Stomach (tissue), 8 donors: ENCODE measurements at regions not wholly inside any gene's neighbourhood (a gene's known extent, or its start where the extent isn't known, plus 50 kb on each side); places are given as distances from the start of the nearest gene placed in this dataset.

Experiments used
- DNase-seq, 2 donors: peaks; one replicate each; pipeline versions ENCODE4 v3.0.0 to v3.0.0-alpha.2; 2013 to 2019
- H3K27ac ChIP-seq, 5 donors: fragments of 200-600 bp in 4 of 5; sonication (generic) in 4 of 5; one replicate each; pipeline ENCODE4 v1.5.1; 2013 to 2019; ENCODE audit warnings: mild to moderate bottlenecking in 1 of 5, moderate library complexity in 1 of 5
- H3K27me3 ChIP-seq, 3 donors: fragments of 200-600 bp; sonication (generic); one replicate each; pipeline ENCODE4 v1.5.1; 2017 to 2019; ENCODE audit warnings: mixed run types in 1 of 3
- H3K36me3 ChIP-seq, 4 donors: fragments of 200-600 bp; sonication (generic); 1 replicate in 3 of 4; 2 replicates in 1 of 4; pipeline ENCODE4 v1.5.1; 2016 to 2019
- H3K4me1 ChIP-seq, 4 donors: fragments of 200-600 bp; sonication (generic); one replicate each; pipeline ENCODE4 v1.5.1; 2016 to 2019
- H3K4me3 ChIP-seq, 4 donors: fragments of 200-600 bp; sonication (generic) in 3 of 4; one replicate each; pipeline ENCODE4 v1.5.1; 2016 to 2019; ENCODE audit warnings: mild to moderate bottlenecking in 1 of 4
- H3K9me3 ChIP-seq, 4 donors: fragments of 200-600 bp; sonication (generic); one replicate each; pipeline ENCODE4 v1.5.1; 2016 to 2019
- EP300 ChIP-seq: sonication (generic); formaldehyde crosslinking; IDR thresholded peaks from one replicate; pipeline ENCODE4 v1.6.1; 2017; ENCODE audit warnings: antibody characterized with exemption
- POLR2A ChIP-seq, 4 donors: fragments of 450-650 bp; IDR thresholded peaks; one replicate each; pipeline ENCODE4 v1.6.1; 2016; ENCODE audit warnings: antibody characterized with exemption in 4 of 4, control low read depth in 2 of 4, mild to moderate bottlenecking in 1 of 4, moderate library complexity in 1 of 4
- POLR2AphosphoS5 ChIP-seq, 3 donors: sonication (generic); formaldehyde crosslinking; IDR thresholded peaks; one replicate each; pipeline ENCODE4 v1.6.1; 2016; ENCODE audit warnings: antibody characterized with exemption in 3 of 3
- WGBS, 5 donors: extraction: QIAGEN DNeasy Blood & Tissue Kit in 3 of 5; methylation state at CpG; one replicate each; pipeline versions ENCODE4 v1.1.5 to v1.1.7; 2013 to 2018; 5-methylcytosine and 5-hydroxymethylcytosine counted together
- intact Hi-C: fragments of 100-400 bp; cut with DNase I; formaldehyde crosslinking; loops from one replicate; pipeline ENCODE4 v1.15.1; 2023; ENCODE audit warnings: low total_unique reads
- TF ChIP-seq, protein P1 (sequence below), 7 experiments: fragments of 450-650 bp in 4 of 7; fragments of 200-600 bp in 3 of 7; sonication (generic) in 3 of 7; IDR thresholded peaks; one replicate each; pipeline ENCODE4 v1.5.1; 2016 to 2019; ENCODE audit warnings: antibody characterized with exemption in 7 of 7, control low read depth in 2 of 7, mild to moderate bottlenecking in 1 of 7
- donor health status: healthy with polysubstance abuse.
- donor health status: Bipolar disorder and iron deficiency.
- donor health status: healthy.

DNA sequence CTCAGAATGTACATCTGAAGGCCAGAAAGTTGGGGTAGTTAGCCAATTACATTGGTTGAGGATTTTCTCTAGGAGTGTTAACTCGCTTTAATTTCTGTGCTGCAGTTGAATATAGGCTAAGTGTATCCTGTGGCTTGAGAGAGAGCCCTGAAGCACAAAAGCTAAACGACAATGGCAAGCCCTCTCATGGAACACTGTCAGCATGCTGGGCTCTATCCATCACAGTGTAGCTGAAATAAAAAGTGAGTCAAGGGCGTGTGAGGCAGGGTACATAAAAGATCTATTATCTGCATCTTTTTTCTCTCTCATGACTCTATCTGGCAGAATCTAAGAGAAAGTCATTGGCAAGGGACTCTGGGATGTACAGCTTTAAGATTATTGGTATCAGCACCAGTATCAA is 254.2 kb upstream of the GRIA1 start:
- WGBS, 5 donors, result 61 to 76% (median 70%) methylated on average over 3 of the region's 3 CpGs
- no peaks in the 10 kb centered on the region for H3K27me3 ChIP-seq
- H3K4me3 ChIP-seq, result no peak overlapping the region
- peaks cover 0 to 10% (median 0%) of the 10 kb centered on the region in 4 donors for H3K9me3 ChIP-seq
- TF ChIP-seq POLR2AphosphoS5 (IDR thresholded peaks at IDR 0.05), result no peak
- TF ChIP-seq EP300, result no peak
- no peak for TF ChIP-seq POLR2A (IDR thresholded peaks at IDR 0.05)
- TF ChIP-seq, protein P1, sequence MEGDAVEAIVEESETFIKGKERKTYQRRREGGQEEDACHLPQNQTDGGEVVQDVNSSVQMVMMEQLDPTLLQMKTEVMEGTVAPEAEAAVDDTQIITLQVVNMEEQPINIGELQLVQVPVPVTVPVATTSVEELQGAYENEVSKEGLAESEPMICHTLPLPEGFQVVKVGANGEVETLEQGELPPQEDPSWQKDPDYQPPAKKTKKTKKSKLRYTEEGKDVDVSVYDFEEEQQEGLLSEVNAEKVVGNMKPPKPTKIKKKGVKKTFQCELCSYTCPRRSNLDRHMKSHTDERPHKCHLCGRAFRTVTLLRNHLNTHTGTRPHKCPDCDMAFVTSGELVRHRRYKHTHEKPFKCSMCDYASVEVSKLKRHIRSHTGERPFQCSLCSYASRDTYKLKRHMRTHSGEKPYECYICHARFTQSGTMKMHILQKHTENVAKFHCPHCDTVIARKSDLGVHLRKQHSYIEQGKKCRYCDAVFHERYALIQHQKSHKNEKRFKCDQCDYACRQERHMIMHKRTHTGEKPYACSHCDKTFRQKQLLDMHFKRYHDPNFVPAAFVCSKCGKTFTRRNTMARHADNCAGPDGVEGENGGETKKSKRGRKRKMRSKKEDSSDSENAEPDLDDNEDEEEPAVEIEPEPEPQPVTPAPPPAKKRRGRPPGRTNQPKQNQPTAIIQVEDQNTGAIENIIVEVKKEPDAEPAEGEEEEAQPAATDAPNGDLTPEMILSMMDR (IDR thresholded peaks at IDR 0.05), result no peak
- H3K36me3 ChIP-seq, result no peaks in the 10 kb centered on the region
- intact Hi-C loops, result no loop called here
- no peaks in the 10 kb centered on the region for H3K4me1 ChIP-seq
- no peak overlapping the region for H3K27ac ChIP-seq
- DNase-seq, result no peak

DNA sequence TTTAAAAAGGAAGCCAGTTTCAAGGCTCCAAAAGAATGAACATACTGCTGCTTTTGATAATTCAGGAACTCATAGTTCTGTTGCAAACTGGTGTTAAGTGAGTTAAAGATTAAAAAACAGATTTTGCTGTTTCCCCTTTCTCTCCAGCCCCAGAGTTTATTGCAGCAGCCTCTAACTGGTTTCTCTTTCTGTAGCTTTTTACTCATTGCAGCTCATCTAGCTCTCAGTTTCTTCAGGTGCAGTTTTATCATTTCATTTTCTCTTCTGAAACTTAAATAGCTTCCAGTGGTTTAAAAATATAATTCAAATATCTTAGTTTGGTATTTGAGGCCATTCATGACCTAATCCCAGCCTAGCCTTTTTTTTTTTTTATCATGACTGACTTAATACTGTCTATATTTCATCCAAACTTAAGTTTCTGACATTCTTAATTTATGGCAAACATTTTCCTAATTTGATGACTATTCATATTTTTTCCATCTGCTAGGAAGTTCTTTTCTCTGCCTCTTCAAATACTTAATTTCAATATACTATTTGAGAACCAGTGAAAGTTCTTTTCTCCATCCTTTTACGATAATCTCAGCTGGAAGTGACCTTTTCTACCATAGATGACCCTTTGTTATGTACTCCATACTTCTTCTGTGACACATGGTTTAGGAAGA is 252.7 kb upstream of the GRIA1 start:
- 44 to 63% (median 55%) methylated on average over 1 of the region's 1 CpG for WGBS, 5 donors

DNA sequence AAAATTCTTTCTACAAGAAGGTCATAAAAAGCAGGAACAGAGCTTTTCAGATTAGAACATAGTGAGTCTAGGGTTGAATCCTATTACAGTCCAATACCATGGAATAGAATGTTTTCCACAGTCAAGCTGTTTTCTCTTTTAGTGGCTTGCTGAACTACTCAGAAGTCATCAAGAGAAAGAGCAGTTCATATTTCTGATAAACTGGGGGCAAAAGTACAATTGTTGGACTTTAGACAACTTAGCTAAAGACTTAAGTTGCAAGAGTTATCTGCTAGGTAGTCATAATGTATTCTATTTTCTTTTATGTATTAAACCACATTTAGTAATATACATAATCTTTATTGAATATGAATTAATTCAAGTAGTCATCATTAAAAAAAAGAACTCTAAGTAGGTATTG is 233.1 kb upstream of the GRIA1 start:
- Histone ChIP-seq H3K27ac (no peak overlapping the region), H3K4me1 (no peaks in the 10 kb centered on the region), H3K4me3 (no peak overlapping the region), H3K27me3 (no peaks in the 10 kb centered on the region), H3K36me3 (no peaks in the 10 kb centered on the region), H3K9me3 (peaks cover 0 to 7% (median 5%) of the 10 kb centered on the region in 4 donors)
- no peak for DNase-seq
- TF ChIP-seq POLR2AphosphoS5 (IDR thresholded peaks at IDR 0.05) (no peak), POLR2A (IDR thresholded peaks at IDR 0.05) (no peak), EP300 (no peak)
- TF ChIP-seq, protein P1 (IDR thresholded peaks at IDR 0.05), result no peak
- intact Hi-C loops, result no loop called here

More for the DNA sequence above, 252.7 kb upstream of the GRIA1 start:
- Histone ChIP-seq H3K4me1 (no peaks in the 10 kb centered on the region), H3K27ac (no peak overlapping the region), H3K36me3 (no peaks in the 10 kb centered on the region), H3K9me3 (peaks cover 0 to 10% (median 0%) of the 10 kb centered on the region in 4 donors), H3K27me3 (no peaks in the 10 kb centered on the region), H3K4me3 (no peak overlapping the region)
- intact Hi-C loops, result no loop called here
- TF ChIP-seq, protein P1 (IDR thresholded peaks at IDR 0.05), result no peak
- TF ChIP-seq EP300 (no peak), POLR2A (IDR thresholded peaks at IDR 0.05) (no peak), POLR2AphosphoS5 (IDR thresholded peaks at IDR 0.05) (no peak)
- DNase-seq, result no peak

DNA sequence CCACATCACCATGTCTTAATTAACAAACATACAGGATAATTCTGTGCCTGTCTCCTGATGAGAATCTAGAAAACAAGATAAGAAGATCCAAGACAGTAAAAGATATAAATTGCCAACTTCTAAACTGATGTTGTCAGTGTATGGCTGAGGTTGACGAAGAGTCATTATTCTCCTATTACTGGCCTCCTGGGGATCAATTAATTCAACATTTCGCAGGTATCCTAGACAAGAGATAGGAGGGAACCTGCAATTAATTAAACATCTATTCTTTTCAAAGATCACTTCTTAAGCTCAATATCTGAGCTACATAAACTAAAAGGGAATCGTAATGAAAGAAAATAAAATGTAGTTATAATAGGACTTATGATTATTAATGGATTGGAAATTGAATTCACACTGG is 232.0 kb upstream of the GRIA1 start:
- H3K36me3 ChIP-seq, result no peaks in the 10 kb centered on the region
- intact Hi-C loops, result no loop called here
- no peaks in the 10 kb centered on the region for H3K4me1 ChIP-seq
- H3K9me3 ChIP-seq, result peaks cover 0 to 6% (median 4%) of the 10 kb centered on the region in 4 donors
- DNase-seq, result no peak
- TF ChIP-seq POLR2A (IDR thresholded peaks at IDR 0.05) (no peak), EP300 (no peak), POLR2AphosphoS5 (IDR thresholded peaks at IDR 0.05) (no peak)
- TF ChIP-seq, protein P1 (IDR thresholded peaks at IDR 0.05), result no peak
- no peak overlapping the region for H3K4me3 ChIP-seq
- H3K27ac ChIP-seq, result no peak overlapping the region
- H3K27me3 ChIP-seq, result no peaks in the 10 kb centered on the region
- 55 to 87% (median 72%) methylated on average over 3 of the region's 3 CpGs for WGBS, 5 donors
